ENCODE measurements at regions not wholly inside any gene's neighbourhood (a gene's known extent, or its start where the extent isn't known, plus 50 kb on each side); places are given as distances from the start of the nearest gene placed in this dataset.
"Not testable (repeated sequence)": the region's sequence is repeated elsewhere in the genome, so short reads cannot be mapped to it uniquely, and the experiment has no call there.

DNA sequence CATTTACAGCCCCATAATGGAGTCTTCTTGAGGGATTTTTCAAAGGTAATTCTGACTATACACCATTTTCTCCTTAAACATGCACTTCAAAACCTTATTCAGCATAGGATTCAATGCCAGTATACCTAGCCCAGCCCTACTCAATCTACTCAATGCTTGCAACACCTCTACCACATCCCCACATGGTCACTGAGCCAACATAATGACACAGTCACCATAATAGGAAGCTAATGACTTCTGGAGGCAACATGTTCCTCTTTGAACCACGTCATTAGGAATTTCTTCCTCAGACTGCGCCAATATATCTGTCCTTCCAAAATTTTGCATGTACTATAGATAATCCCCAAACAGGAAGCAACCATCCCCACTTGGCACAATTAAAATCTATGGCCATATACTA is 153.9 kb upstream of the SETMAR start:
- no peak for DNase-seq (ENCODE audit: low read depth)

GRCh38 chr3:4150816-4151215 is 152.4 kb upstream of the SETMAR start:
- no peak for DNase-seq (ENCODE audit: low read depth)

- no peak for DNase-seq (ENCODE audit: low read depth)
Observed at GRCh38 chr3:4151859-4152258, 151.3 kb upstream of the SETMAR start.

DNA sequence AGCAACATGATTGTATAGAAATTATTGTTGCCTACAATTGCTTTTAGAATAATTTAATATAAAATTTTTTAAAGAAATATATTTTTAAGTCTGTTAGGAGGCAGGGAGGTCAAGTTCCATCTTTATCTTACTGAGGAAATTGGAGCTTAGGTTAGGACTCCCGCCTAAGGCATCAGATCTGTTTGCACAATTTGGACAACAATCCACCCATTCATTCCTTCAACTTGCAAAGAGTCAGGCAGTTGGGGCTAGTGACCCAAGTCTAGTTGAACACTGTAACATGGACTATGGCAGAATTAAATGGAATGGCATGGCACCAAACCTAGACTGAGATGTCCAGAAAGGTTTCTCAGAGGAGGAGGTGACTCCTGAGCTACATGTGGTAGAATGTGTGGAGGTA is 149.4 kb upstream of the SETMAR start:
- DNase-seq (ENCODE audit: low read depth), result no peak

DNA sequence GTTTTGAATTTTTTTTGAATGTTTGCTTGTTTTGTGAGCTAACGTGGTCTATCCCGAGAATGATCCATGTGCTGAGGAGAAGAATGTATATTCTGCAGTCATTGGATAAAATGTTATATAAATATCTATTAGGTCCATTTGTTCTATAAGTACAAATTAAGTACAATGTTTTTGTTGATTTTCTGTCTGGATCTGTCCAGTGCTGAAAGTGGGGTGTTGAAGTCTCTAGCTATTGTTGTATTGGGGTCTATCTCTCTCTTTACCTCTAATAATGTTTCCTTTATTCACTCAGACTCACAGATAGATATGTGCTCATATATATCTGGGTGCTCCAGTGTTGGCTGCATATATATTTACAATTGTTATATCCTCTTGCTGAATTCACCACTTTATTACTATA is 144.8 kb upstream of the SETMAR start:
- no peak for DNase-seq (ENCODE audit: low read depth)

DNA sequence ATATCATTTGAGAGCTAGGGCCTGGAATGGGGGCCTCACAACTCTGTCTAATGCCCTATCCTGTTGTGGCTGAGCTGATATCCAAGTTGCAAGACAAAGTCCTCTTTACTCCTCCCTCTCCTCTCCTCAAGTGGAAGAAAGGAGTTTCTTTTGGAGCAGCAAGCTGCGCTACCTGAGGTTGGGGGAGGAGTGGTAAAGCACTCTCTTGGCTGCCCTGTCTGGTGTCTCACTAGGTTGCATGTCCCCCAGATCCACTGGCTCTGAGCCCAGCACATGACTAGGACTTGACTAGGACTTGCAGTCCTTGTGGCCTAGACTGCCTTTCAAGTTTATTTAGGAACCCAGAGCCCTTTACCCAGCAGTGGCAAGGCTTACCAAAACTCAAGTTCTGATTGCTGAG is 141.1 kb upstream of the SETMAR start:
- DNase-seq (ENCODE audit: low read depth), result no peak

GRCh38 chr3:4163011-4163410 is 140.2 kb upstream of the SETMAR start:
- no peak for DNase-seq (ENCODE audit: low read depth)

- no peak for DNase-seq (ENCODE audit: low read depth)
Observed at GRCh38 chr3:4166540-4166939, 136.6 kb upstream of the SETMAR start.

DNA sequence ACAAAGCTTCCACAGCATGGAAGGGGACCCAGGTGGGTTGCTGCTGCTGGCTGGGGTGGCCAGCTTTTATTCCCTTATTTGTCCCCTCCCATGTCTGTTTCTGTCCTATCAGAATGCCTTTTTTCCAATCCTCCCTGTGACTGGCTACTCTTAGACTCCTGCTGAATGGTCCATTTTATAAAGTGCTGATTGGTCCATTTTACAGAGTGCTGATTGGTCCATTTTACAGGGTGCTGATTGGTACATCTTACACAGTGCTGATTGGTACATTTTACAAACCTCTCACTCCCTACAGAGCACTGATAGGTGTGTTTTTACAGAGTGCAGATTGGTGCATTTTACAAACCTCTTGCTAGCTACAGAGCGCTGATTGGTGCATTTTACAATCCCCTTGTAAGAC is 135.9 kb upstream of the SETMAR start:
- DNase-seq (ENCODE audit: low read depth), result not testable (repeated sequence)

DNA sequence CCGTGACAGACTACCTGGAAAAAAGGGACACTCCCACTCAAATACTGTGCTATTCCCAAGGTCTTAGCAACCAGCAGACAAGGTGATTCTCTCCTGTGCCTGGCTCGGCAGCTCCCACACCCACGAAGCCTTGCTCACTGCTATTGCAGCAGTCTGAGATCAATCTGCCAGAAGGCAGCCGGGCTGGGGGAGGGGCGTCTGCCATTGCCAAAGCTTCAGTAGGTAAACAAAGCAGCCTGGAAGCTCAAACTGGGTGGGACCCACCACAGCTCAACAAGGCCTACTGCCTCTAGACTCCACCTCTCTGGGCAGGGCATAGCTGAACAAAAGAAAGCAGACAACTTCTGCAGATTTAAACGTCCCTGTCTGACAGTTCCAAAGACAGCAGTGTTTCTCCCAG is 128.4 kb upstream of the SETMAR start:
- DNase-seq (ENCODE audit: low read depth), result no peak

GRCh38 chr3:4191971-4192370 is 111.2 kb upstream of the SETMAR start:
- DNase-seq (ENCODE audit: low read depth), result no peak

DNA sequence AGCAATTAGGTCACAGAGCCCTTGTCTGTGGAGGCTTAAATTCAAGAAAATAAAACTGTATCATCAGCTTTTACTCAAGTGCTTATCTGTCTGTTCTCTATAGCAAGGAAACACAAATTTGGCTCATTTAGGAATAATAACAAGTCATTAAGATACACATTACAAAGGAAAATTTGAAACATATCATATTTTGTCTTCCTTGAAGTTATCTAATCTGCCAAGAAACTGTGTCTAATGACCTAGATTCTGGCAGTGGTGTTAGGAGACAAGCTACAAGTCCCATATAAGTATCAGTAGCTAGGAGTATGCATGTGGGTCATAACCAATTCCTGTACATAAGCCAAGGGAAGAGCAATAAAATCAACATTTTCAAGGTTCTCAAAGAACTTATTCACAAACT is 108.2 kb upstream of the SETMAR start:
- DNase-seq (ENCODE audit: low read depth), result no peak

DNA sequence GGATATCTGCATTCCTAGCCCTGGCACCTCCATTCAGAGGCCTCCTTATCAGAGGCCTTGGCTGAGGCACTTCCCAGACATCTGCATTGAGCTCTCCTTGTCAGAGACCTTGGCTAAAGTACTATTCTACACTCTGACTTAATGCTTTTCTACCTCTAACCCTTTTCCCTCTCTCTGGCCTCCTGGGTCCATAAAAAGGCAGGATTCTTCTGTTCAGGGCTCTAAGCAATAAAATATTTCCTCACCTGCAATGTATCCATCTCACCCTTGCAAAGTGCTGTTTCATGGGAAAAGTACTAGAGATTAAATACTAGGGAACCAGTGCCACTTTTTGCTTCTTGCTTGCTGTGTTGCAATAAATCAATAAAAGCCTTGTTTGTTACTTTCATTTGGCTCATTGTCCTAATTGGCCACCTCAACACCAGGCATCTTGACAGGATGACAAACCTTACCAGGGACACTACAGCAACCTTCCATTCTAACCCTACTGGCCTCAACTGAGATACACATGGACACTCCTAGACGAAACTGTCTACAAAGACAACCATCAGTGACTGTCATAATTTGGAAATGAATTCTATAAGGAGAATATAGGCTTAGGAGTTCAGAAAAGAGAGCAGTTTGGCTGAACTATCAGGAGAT is 106.5 kb upstream of the SETMAR start:
- no peak for DNase-seq (ENCODE audit: low read depth)

GRCh38 chr3:4197670-4198069 is 105.5 kb upstream of the SETMAR start:
- DNase-seq (ENCODE audit: low read depth), result no peak

DNA sequence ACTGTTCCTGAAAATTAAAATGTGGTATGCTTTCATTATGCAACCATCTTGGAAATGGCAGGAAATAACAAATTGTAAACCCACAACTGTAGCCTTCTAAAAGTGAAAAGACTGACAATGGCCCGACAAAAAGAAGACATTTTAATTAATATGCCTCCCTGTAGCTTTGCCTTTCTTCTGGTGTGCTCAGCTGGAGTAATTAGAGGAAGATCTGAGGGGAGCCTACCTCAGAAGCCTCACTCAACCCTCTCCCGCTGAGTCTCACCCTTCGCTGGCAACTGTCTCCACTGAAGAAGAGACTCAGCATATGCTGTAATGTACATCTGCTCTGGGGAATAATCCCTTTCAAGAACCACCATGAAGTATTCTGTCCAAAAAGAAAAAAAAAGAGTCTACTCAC is 104.7 kb upstream of the SETMAR start:
- no peak for DNase-seq (ENCODE audit: low read depth)

- not testable (repeated sequence) for DNase-seq (ENCODE audit: low read depth)
Observed at GRCh38 chr3:4204776-4205175, 98.4 kb upstream of the SETMAR start.

DNA sequence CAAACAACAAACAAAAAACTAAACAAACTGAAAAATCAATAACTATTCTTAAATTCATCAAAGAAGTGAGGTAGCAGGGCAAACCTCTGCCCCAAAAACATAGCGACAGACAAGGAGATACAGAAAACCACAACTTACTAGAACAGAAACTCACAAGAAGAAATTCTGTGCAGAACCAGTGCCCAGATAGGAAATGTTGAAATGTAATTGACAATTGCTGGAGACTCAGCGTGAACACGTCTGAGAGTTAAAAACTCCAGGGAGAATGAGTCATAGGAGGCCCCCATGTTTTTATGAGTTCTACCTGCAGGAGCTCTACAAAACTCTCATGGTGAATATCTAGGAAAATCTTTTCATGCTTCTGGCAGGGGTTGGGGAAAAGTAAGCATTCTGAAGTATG is 95.5 kb upstream of the SETMAR start:
- DNase-seq (ENCODE audit: low read depth), result no peak

DNA sequence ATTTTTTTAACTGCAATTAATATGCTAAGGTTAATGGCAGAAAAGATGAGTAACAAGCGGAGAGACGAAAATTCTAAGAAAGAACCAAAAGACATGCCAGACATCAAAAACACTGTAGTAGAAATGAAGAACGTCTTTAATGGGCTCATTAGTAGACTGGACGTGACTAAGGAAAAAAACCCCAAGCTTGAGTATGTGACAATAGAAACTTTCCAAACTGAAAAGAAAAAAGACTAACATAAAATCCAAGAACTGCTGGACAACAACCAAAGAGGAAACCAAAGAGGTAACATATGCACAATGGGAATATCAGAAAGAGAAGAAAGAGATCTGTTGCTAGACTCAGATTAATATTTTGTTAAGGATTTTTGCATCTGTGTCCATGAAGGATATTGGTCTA is 94.6 kb upstream of the SETMAR start:
- no peak for DNase-seq (ENCODE audit: low read depth)

DNA sequence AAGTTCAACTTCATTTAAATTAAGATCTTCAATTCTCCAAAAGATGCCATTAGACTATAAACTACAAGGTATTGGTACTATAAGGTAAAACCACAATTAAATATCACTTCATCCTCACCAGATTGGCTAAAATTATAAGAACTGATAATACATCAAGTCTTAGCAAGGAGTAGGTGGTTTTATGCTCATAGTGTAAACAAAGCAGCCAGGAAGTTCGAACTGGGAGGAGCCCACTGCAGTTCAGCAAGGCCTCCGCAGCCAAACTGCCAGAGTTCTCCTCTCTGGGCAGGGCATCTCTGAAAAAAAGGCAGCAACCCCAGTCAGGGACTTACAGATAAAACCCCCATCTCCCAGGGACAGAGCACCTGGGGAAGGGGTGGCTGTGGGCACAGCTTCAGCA is 91.6 kb upstream of the SETMAR start:
- DNase-seq (ENCODE audit: low read depth), result no peak

- not testable (repeated sequence) for DNase-seq (ENCODE audit: low read depth)
Observed at GRCh38 chr3:4213420-4213819, 89.7 kb upstream of the SETMAR start.

- not testable (repeated sequence) for DNase-seq (ENCODE audit: low read depth)
Observed at GRCh38 chr3:4216974-4217373, 86.2 kb upstream of the SETMAR start.

DNA sequence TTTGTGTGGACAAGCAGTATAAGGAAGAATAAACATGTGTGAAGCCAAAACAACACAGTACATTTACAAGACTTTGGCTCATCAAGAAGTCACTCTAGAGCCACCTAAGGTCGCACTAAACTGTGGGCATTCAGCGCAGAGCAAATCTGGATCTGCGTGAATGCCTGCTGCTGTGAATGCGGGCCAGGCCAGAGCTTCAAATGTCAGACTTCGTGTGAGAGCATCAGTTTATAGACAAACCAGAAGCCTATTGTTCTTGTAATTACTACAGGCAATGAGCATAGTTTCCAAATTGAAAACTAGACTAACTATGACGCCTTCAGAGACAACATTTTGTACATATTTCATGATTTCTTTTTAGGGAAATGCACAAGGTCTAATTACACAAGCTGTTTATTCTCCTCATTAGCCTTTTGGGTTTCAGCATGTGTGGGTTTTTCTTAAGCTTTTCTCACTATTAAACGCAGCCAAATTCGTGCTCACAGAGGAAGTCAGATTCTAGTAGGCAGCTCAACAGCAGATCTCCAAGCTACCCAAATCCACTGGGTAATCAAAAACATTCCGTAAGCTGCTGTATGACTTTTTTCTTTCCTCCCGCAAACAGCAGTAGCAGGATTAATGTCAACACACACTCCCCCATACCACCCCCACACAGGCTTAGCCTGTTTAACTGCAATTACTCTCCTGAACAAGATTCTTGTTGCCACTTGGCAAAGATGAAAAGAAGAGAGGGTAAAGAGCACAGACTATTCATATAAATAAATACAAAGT is 84.5 kb upstream of the SETMAR start:
- no peak for DNase-seq (ENCODE audit: low read depth)

DNA sequence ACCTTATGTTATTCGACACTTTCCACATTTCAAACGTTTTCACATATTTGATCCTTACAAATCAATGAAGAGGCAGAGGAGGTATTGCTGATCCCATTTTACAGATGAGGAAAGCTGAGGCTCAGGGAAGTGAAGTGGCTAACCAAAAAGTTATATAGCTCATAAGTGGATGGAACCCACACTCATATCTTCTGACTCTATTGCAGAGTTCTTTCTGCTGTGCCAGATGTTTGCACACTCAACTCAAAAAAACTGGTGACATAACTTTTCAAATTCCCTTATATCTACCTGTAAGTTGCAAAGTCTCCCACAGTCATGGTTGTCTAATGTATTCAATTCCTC is 84.0 kb upstream of the SETMAR start:
- no peak for DNase-seq (ENCODE audit: low read depth)

- DNase-seq (ENCODE audit: low read depth), result no peak
Observed at GRCh38 chr3:4220065-4220464, 83.1 kb upstream of the SETMAR start.
